K562 (cell line): ENCODE measurements at regions not wholly inside any gene's neighbourhood (a gene's known extent, or its start where the extent isn't known, plus 50 kb on each side); places are given as distances from the start of the nearest gene placed in this dataset.

ENCODE experiments used
- EP400 ChIP-seq: fragments of 450-650 bp; IDR thresholded peaks from 2 replicates; pipeline ENCODE4 v1.6.1; 2017; ENCODE audit warnings: antibody characterized with exemption, mild to moderate bottlenecking, moderate library complexity
- HDAC2 ChIP-seq: fragments of 450-650 bp; IDR thresholded peaks from 2 replicates; pipeline ENCODE4 v1.6.1; 2016; ENCODE audit warnings: mild to moderate bottlenecking
- HMGN3 ChIP-seq: IDR thresholded peaks from 2 replicates; pipeline ENCODE4 v1.6.1; 2011; ENCODE audit warnings: borderline replicate concordance, low read depth, mild to moderate bottlenecking, mixed read lengths, low read length; ENCODE audit not compliant: insufficient read length; ENCODE audit errors: extremely low read depth
- HMGXB4 ChIP-seq: sonication (generic); formaldehyde crosslinking; IDR thresholded peaks from 2 replicates; pipeline ENCODE4 v1.8.1; 2023; ENCODE audit warnings: mild to moderate bottlenecking, missing genetic modification reagents
- IRF9 ChIP-seq: fragments of 450-650 bp; IDR thresholded peaks from 2 replicates; pipeline ENCODE4 v1.6.1; 2016; ENCODE audit warnings: missing biosample characterization, missing genetic modification characterization
- NEUROD1 ChIP-seq: fragments of 150-350 bp; IDR thresholded peaks from 2 replicates; pipeline ENCODE4 v1.6.1; 2014; ENCODE audit warnings: borderline replicate concordance, low read length, low read depth; ENCODE audit not compliant: partially characterized antibody
- PHF8 ChIP-seq: fragments of 200-600 bp; sonication (generic); IDR thresholded peaks from 2 replicates; pipeline ENCODE4 v1.6.1; 2012; ENCODE audit warnings: mixed run types, mild to moderate bottlenecking, inconsistent platforms, low read length, moderate library complexity, borderline replicate concordance
- RHOXF2B ChIP-seq: fragments of 250-450 bp; sonication (Bioruptor Pico); conservative IDR thresholded peaks from 2 replicates; pipeline ENCODE4 v1.5.1; 2021
- USF1 ChIP-seq: sonication (generic); formaldehyde crosslinking; IDR thresholded peaks from 2 replicates; pipeline ENCODE4 v1.9.0; 2022; ENCODE audit warnings: mild to moderate bottlenecking, missing genetic modification reagents
- YY1 ChIP-seq, 3 experiments: IDR thresholded peaks; 2 replicates each; pipeline ENCODE4 v1.6.1; 2011; ENCODE audit warnings: low read length in 2 of 3, mild to moderate bottlenecking in 2 of 3, moderate library complexity in 2 of 3, borderline replicate concordance in 1 of 3, control low read depth in 1 of 3, low read depth in 1 of 3; ENCODE audit not compliant: insufficient read depth in 3 of 3, insufficient replicate concordance in 2 of 3, control insufficient read depth in 1 of 3, insufficient read length in 1 of 3; ENCODE audit errors: extremely low read depth in 1 of 3
- ZMIZ1 ChIP-seq, 2 experiments: fragments of 150-350 bp in 1 of 2; IDR thresholded peaks; 2 replicates each; pipeline ENCODE4 v1.6.1; 2012 to 2016; ENCODE audit warnings: low read depth in 2 of 2, low read length in 2 of 2, mild to moderate bottlenecking in 1 of 2, moderate library complexity in 1 of 2
- ZNF175 ChIP-seq: fragments of 200-800 bp; sonication (Bioruptor generic); IDR thresholded peaks from 2 replicates; pipeline ENCODE4 v1.6.1; 2016; ENCODE audit warnings: low read depth, mild to moderate bottlenecking, missing genetic modification characterization, missing compliant biosample characterization
- ZNF449 ChIP-seq: fragments of 250-450 bp; sonication (Bioruptor Pico); IDR thresholded peaks from 2 replicates; pipeline ENCODE4 v1.8.0; 2022; ENCODE audit warnings: moderate library complexity, mild to moderate bottlenecking, inconsistent platforms

GRCh38 chr7:130941322-130942210 is 207.6 kb upstream of the KLF14 start (continued):
- peak in 2 of 3 experiments; percentile 58 to 77 for TF ChIP-seq YY1 (IDR thresholded peaks at IDR 0.05; ENCODE audit: borderline replicate concordance in 1 of 3, control insufficient read depth in 1 of 3, extremely low read depth in 1 of 3, insufficient read depth in 3 of 3, insufficient read length in 1 of 3, insufficient replicate concordance in 2 of 3, low read depth in 1 of 3, low read length in 2 of 3)
- TF ChIP-seq NEUROD1: peak; percentile 46
- no peak for TF ChIP-seq ZNF449 (CRISPR knock-in tag)
- 0 out of 2 replicates have a peak, but pooled peaks have one; percentile 9 for TF ChIP-seq IRF9 (tag)
- TF ChIP-seq RHOXF2B (CRISPR knock-in tag): no peak
- TF ChIP-seq EP400: peak; percentile 94
- no peak for TF ChIP-seq HMGXB4 (CRISPR knock-in tag)
- TF ChIP-seq ZNF175 (CRISPR knock-in tag): peak; percentile 76; the same call in 1 of the 2 replicates
- 0 out of 4 replicates have a peak, but pooled peaks of 1 of the 2 experiments have one; percentile 15 for TF ChIP-seq ZMIZ1 (IDR thresholded peaks at IDR 0.05; ENCODE audit: low read depth in 2 of 2, low read length in 2 of 2)
- peak; percentile 51 for TF ChIP-seq HDAC2
- TF ChIP-seq USF1 (CRISPR knock-in tag): peak; percentile 77
- peak; percentile 46 for TF ChIP-seq PHF8
- TF ChIP-seq HMGN3: no peak
